Vagina (tissue), 2 donors: ENCODE measurements at regions not wholly inside any gene's neighbourhood (a gene's known extent, or its start where the extent isn't known, plus 50 kb on each side); places are given as distances from the start of the nearest gene placed in this dataset.

ENCODE experiments used
- CTCF ChIP-seq, 3 experiments: fragments of 450-650 bp in 2 of 3; fragments of 200-600 bp in 1 of 3; sonication (generic) in 1 of 3; IDR thresholded peaks; one replicate each; pipeline ENCODE4 v1.5.1; 2017 to 2019; ENCODE audit warnings: antibody characterized with exemption in 3 of 3, mild to moderate bottlenecking in 2 of 3, moderate library complexity in 2 of 3
- POLR2A ChIP-seq, 2 donors: fragments of 450-650 bp; IDR thresholded peaks; one replicate each; pipeline ENCODE4 v1.6.1; 2017; ENCODE audit warnings: antibody characterized with exemption in 2 of 2, mild to moderate bottlenecking in 2 of 2, moderate library complexity in 2 of 2
- POLR2AphosphoS5 ChIP-seq, 2 donors: sonication (generic); formaldehyde crosslinking; IDR thresholded peaks; one replicate each; pipeline ENCODE4 v1.9.0; 2017; ENCODE audit warnings: antibody characterized with exemption in 2 of 2, mild to moderate bottlenecking in 2 of 2, low read depth in 1 of 2; ENCODE audit not compliant: insufficient read depth in 1 of 2

- TF ChIP-seq POLR2A (IDR thresholded peaks at IDR 0.05) (no peak), CTCF (IDR thresholded peaks at IDR 0.05) (no peak), POLR2AphosphoS5 (IDR thresholded peaks at IDR 0.05; ENCODE audit: insufficient read depth in 1 of 2, low read depth in 1 of 2) (no peak)
These were observed 488.9 kb downstream of the SHISA9 start for GRCh38 chr16:13390093-13390985.
